Transverse colon (tissue), 4 donors: ENCODE measurements at regions not wholly inside any gene's neighbourhood (a gene's known extent, or its start where the extent isn't known, plus 50 kb on each side); places are given as distances from the start of the nearest gene placed in this dataset.

Experiments used
- CTCF ChIP-seq, 5 experiments: fragments of 200-600 bp in 3 of 5; fragments of 450-650 bp in 2 of 5; sonication (generic) in 3 of 5; IDR thresholded peaks; 1 replicate in 2 of 5; 2 replicates in 3 of 5; pipeline ENCODE4 v1.5.1; 2016 to 2017; ENCODE audit warnings: antibody characterized with exemption in 5 of 5, inconsistent platforms in 3 of 5, mild to moderate bottlenecking in 2 of 5, moderate library complexity in 1 of 5
- POLR2A ChIP-seq: fragments of 450-650 bp; IDR thresholded peaks from one replicate; pipeline ENCODE4 v1.6.1; 2016; ENCODE audit warnings: antibody characterized with exemption, mild to moderate bottlenecking, moderate library complexity
- POLR2AphosphoS5 ChIP-seq, 3 donors: sonication (generic); formaldehyde crosslinking; IDR thresholded peaks; one replicate each; pipeline ENCODE4 v1.6.1; 2016; ENCODE audit warnings: antibody characterized with exemption in 3 of 3

GRCh38 chr1:199194862-199195261, 556.0 kb downstream of the PTPRC start:
- TF ChIP-seq CTCF (IDR thresholded peaks at IDR 0.05) = no peak
- TF ChIP-seq POLR2A = no peak
- TF ChIP-seq POLR2AphosphoS5 (IDR thresholded peaks at IDR 0.05) = no peak
